Heart left ventricle (tissue), 16 donors: ENCODE measurements at regions not wholly inside any gene's neighbourhood (a gene's known extent, or its start where the extent isn't known, plus 50 kb on each side); places are given as distances from the start of the nearest gene placed in this dataset.

ENCODE experiments used
- ATAC-seq, 4 donors: fragments of 200-7000 bp; cut with Tn5 transposase; one replicate each; pipeline ENCODE4 v1.9.1; 2020 to 2022; ENCODE audit warnings: moderate library complexity in 4 of 4, mild to moderate bottlenecking in 3 of 4, moderate number of reproducible peaks in 1 of 4
- DNase-seq, 5 donors: peaks; one replicate each; pipeline ENCODE4 v3.0.0-alpha.2; 2020
- H3K27ac ChIP-seq, 12 donors: fragments of 200-600 bp; sonication (generic) in 4 of 12; one replicate each; pipeline versions ENCODE4 v1.5.0 to v1.8.0; 2016 to 2022; ENCODE audit warnings: mild to moderate bottlenecking in 2 of 12
- H3K27me3 ChIP-seq, 9 donors: fragments of 200-600 bp; sonication (generic) in 2 of 9; one replicate each; pipeline versions ENCODE4 v1.5.1 to v1.8.0; 2016 to 2022; ENCODE audit warnings: mild to moderate bottlenecking in 3 of 9
- H3K36me3 ChIP-seq, 9 donors: fragments of 200-600 bp; sonication (generic) in 2 of 9; one replicate each; pipeline versions ENCODE4 v1.5.0 to v1.8.0; 2018 to 2022; ENCODE audit warnings: mild to moderate bottlenecking in 2 of 9
- H3K4me1 ChIP-seq, 12 donors: fragments of 200-600 bp; sonication (generic) in 4 of 12; one replicate each; pipeline versions ENCODE4 v1.5.0 to v1.8.0; 2016 to 2022; ENCODE audit warnings: mild to moderate bottlenecking in 3 of 12
- H3K4me3 ChIP-seq, 12 donors: fragments of 200-600 bp; sonication (generic) in 4 of 12; one replicate each; pipeline versions ENCODE4 v1.5.0 to v1.8.0; 2017 to 2022; ENCODE audit warnings: mild to moderate bottlenecking in 9 of 12, moderate library complexity in 4 of 12
- H3K9me3 ChIP-seq, 12 donors: fragments of 200-600 bp; sonication (generic) in 4 of 12; one replicate each; pipeline versions ENCODE4 v1.5.0 to v1.8.0; 2016 to 2022; ENCODE audit warnings: mild to moderate bottlenecking in 1 of 12
- CTCF ChIP-seq, 12 donors: fragments of 200-600 bp; sonication (generic) in 4 of 12; IDR thresholded peaks; one replicate each; pipeline versions ENCODE4 v1.5.0 to v1.8.0; 2018 to 2022; ENCODE audit warnings: antibody characterized with exemption in 12 of 12, mild to moderate bottlenecking in 5 of 12
- POLR2A ChIP-seq, 2 donors: fragments of 450-650 bp; IDR thresholded peaks; one replicate each; pipeline ENCODE4 v1.6.1; 2017; ENCODE audit warnings: antibody characterized with exemption in 2 of 2, mild to moderate bottlenecking in 2 of 2, moderate library complexity in 2 of 2
- whole genome bisulfite sequencing, 4 donors: extraction: QIAGEN DNeasy Blood & Tissue Kit in 2 of 4; methylation state at CpG; one replicate each; pipeline versions ENCODE4 v1.1.5 to v1.1.7; 2013 to 2018; 5-methylcytosine and 5-hydroxymethylcytosine counted together
- intact Hi-C, 10 donors: fragments of 100-400 bp; cut with DNase I; formaldehyde crosslinking; loops; one replicate each; pipeline versions ENCODE4 v1.11.1 to v1.14.2; 2022
- donor health status: ischemic (EF 13 %, LVEDD 7.1; RV severe dilation, severe dysfunction).
- donor health status: healthy with polysubstance abuse.
- donor health status: DM: no; HTN: yes; CAD: no.
- donor health status: DM: no; HTN: no; CAD: no.
- donor health status: ischemic (EF 25% LVEDD 6.9; RV normal size, moderate dysfunction).
- donor health status: ischemic (EF 25% LVEDD 5.7; RV mildly dilated, moderate dysfunction).
- donor health status: healthy.
- donor health status: DM: yes; HTN: yes; CAD: no.
- donor health status: ischemic (EF 35%, LVEDD 5.7; RV mildly dilated, moderate dysfunction).
- donor health status: nonischemic (EF 11% LVEDD 7.7; RV severe dilation, severe dysfunction).
- donor health status: DM: yes; HTN: yes; CAD: no.
- donor health status: PGD.
- donor health status: ischemic (EF 29% LVEDD 5.4; RV normal size, mild dysfunction).
- donor health status: nonischemic (EF 23%, LVEDD 6.1; RV moderate dilation, normal function).

GRCh38 chr4:111630705-111631104 is 514.5 kb upstream of the FAM241A start:
- TF ChIP-seq POLR2A (IDR thresholded peaks at IDR 0.05): no peak
- peak in 6 of 12 donors; percentile 10 to 44 (median 34) for TF ChIP-seq CTCF (IDR thresholded peaks at IDR 0.05)
- DNase-seq: no peak
- intact Hi-C loops: loop anchor here in 9 of 10 donors (5.0 to 10.0 kb wide), 5 partner anchors 394 to 1636 kb away; no protein-coding TSS in a partner anchor
- Histone ChIP-seq H3K27ac (no peak overlapping the region), H3K4me3 (no peak overlapping the region), H3K27me3 (peaks cover 0 to 26% (median 0%) of the 10 kb centered on the region in 9 donors), H3K9me3 (no peaks in the 10 kb centered on the region), H3K36me3 (no peaks in the 10 kb centered on the region), H3K4me1 (no peaks in the 10 kb centered on the region)
- 43 to 56% (median 47%) methylated on average over 2 of the region's 2 CpGs for WGBS, 4 donors
- no peak for ATAC-seq

GRCh38 chr4:111631215-111631999 is 513.8 kb upstream of the FAM241A start:
- Histone ChIP-seq H3K36me3 (no peaks in the 10 kb centered on the region), H3K9me3 (no peaks in the 10 kb centered on the region), H3K4me1 (no peaks in the 10 kb centered on the region), H3K27ac (no peak overlapping the region), H3K27me3 (peaks cover 0 to 26% (median 0%) of the 10 kb centered on the region in 9 donors), H3K4me3 (no peak overlapping the region)
- 59 to 73% (median 67%) methylated on average over 2 of the region's 2 CpGs for WGBS, 4 donors
- intact Hi-C loops: loop anchor here in 9 of 10 donors (5.0 to 10.0 kb wide), 5 partner anchors 393 to 1637 kb away; no protein-coding TSS in a partner anchor
- DNase-seq: no peak
- no peak for TF ChIP-seq POLR2A (IDR thresholded peaks at IDR 0.05)
- peak in 7 of 12 donors; percentile 6 to 36 (median 23) for TF ChIP-seq CTCF (IDR thresholded peaks at IDR 0.05)
- ATAC-seq: no peak

- ATAC-seq (no peak), DNase-seq (no peak)
- Histone ChIP-seq H3K4me1 (no peaks in the 10 kb centered on the region), H3K27ac (no peak overlapping the region), H3K4me3 (no peak overlapping the region), H3K36me3 (no peaks in the 10 kb centered on the region), H3K9me3 (no peaks in the 10 kb centered on the region), H3K27me3 (peaks cover 0 to 26% (median 0%) of the 10 kb centered on the region in 9 donors)
- intact Hi-C loops: loop anchor here in 9 of 10 donors (5.0 to 10.0 kb wide), 5 partner anchors 392 to 1638 kb away; no protein-coding TSS in a partner anchor
- no peak for TF ChIP-seq POLR2A (IDR thresholded peaks at IDR 0.05)
- TF ChIP-seq CTCF (IDR thresholded peaks at IDR 0.05): no peak
- 80 to 85% (median 83%) methylated on average over 1 of the region's 1 CpG for WGBS, 4 donors
These were observed 512.6 kb upstream of the FAM241A start for GRCh38 chr4:111632641-111633151.

- Histone ChIP-seq H3K4me1 (no peaks in the 10 kb centered on the region), H3K9me3 (no peaks in the 10 kb centered on the region), H3K36me3 (no peaks in the 10 kb centered on the region), H3K27ac (no peak overlapping the region), H3K4me3 (no peak overlapping the region), H3K27me3 (peaks cover 0 to 26% (median 0%) of the 10 kb centered on the region in 9 donors)
- no peak for ATAC-seq
- no peak for DNase-seq
- no peak for TF ChIP-seq CTCF (IDR thresholded peaks at IDR 0.05)
- intact Hi-C loops: loop anchor here in 9 of 10 donors (5.0 to 10.0 kb wide), 5 partner anchors 391 to 1639 kb away; no protein-coding TSS in a partner anchor
- WGBS, 4 donors: 76 to 85% (median 80%) methylated on average over 7 of the region's 7 CpGs
These were observed 511.5 kb upstream of the FAM241A start for GRCh38 chr4:111633663-111634266.
